Bronchial epithelial cell (primary cell): ENCODE measurements at regions not wholly inside any gene's neighbourhood (a gene's known extent, or its start where the extent isn't known, plus 50 kb on each side); places are given as distances from the start of the nearest gene placed in this dataset.
A peak's percentile ranks its signal among the peaks of the same experiment; 100 is the strongest.

Experiments
- DNase-seq: peaks from one replicate; pipeline ENCODE4 v3.0.0-alpha.2; 2010; ENCODE audit warnings: low read depth
- FAIRE-seq: peaks from 2 replicates; lab custom pipeline; 2011; peaks lifted over from hg19 to GRCh38; lab: Jason Lieb, UNC
- H3K27me3 ChIP-seq: 2 replicates; pipeline ENCODE4 v1.5.1; 2011; ENCODE audit warnings: low read length; ENCODE audit not compliant: control insufficient read depth, insufficient read depth
- H3K36me3 ChIP-seq: 2 replicates; pipeline ENCODE4 v1.5.1; 2011; ENCODE audit warnings: low read length; ENCODE audit not compliant: control insufficient read depth, insufficient read depth
- H3K4me3 ChIP-seq: 2 replicates; pipeline ENCODE4 v1.5.1; 2011; ENCODE audit warnings: mild to moderate bottlenecking, low read depth, low read length, control low read depth
- TF ChIP-seq, protein P1 (sequence below): IDR thresholded peaks from 2 replicates; pipeline ENCODE4 v1.5.1; 2011; ENCODE audit warnings: mild to moderate bottlenecking, moderate library complexity, low read length, control low read depth, inconsistent platforms; ENCODE audit not compliant: insufficient read depth, severe bottlenecking

GRCh38 chr3:88775026-88775690 lies 332.3 kb upstream of the EPHA3 start:
- FAIRE-seq: no peak
- DNase-seq: peak; percentile 81
- Histone ChIP-seq H3K4me3 (no peak overlapping the region), H3K36me3 (no peaks in the 10 kb centered on the region), H3K27me3 (no peaks in the 10 kb centered on the region)
- TF ChIP-seq, protein P1, sequence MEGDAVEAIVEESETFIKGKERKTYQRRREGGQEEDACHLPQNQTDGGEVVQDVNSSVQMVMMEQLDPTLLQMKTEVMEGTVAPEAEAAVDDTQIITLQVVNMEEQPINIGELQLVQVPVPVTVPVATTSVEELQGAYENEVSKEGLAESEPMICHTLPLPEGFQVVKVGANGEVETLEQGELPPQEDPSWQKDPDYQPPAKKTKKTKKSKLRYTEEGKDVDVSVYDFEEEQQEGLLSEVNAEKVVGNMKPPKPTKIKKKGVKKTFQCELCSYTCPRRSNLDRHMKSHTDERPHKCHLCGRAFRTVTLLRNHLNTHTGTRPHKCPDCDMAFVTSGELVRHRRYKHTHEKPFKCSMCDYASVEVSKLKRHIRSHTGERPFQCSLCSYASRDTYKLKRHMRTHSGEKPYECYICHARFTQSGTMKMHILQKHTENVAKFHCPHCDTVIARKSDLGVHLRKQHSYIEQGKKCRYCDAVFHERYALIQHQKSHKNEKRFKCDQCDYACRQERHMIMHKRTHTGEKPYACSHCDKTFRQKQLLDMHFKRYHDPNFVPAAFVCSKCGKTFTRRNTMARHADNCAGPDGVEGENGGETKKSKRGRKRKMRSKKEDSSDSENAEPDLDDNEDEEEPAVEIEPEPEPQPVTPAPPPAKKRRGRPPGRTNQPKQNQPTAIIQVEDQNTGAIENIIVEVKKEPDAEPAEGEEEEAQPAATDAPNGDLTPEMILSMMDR: no peak

DNA sequence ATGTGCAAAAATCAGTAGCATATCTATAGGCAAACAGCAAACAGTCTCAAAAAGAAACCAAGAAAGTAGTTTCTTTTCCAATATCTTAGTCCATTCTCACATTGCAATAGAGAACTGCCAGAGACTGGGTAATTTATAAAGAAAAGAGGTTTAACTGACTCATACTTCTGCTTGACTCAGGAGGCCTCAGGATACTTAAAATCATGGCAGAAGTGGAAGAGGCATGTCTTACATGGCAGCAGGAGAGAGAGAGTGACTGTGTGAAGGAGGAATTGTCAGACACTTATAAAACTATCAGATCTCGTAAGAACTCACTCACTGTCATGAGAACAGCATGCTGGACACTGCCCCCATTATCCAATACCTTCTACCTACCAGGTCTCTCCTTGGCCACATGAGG lies 327.9 kb upstream of the EPHA3 start:
- DNase-seq (peak; percentile 68), FAIRE-seq (no peak)
- Histone ChIP-seq H3K27me3 (no peaks in the 10 kb centered on the region), H3K36me3 (no peaks in the 10 kb centered on the region), H3K4me3 (no peak overlapping the region)
- TF ChIP-seq, protein P1: no peak

GRCh38 chr3:88784925-88785324 lies 322.5 kb upstream of the EPHA3 start:
- DNase-seq (peak; percentile 49), FAIRE-seq (no peak)
- H3K27me3 ChIP-seq: no peaks in the 10 kb centered on the region
- no peaks in the 10 kb centered on the region for H3K36me3 ChIP-seq
- TF ChIP-seq, protein P1: no peak
- H3K4me3 ChIP-seq: no peak overlapping the region

- DNase-seq (peak; percentile 63), FAIRE-seq (no peak)
- no peak overlapping the region for H3K4me3 ChIP-seq
- H3K27me3 ChIP-seq: no peaks in the 10 kb centered on the region
- TF ChIP-seq, protein P1: no peak
- H3K36me3 ChIP-seq: no peaks in the 10 kb centered on the region
Measured at GRCh38 chr3:88785841-88786240, 321.6 kb upstream of the EPHA3 start.

- no peak for DNase-seq
- Histone ChIP-seq H3K36me3 (no peaks in the 10 kb centered on the region), H3K27me3 (no peaks in the 10 kb centered on the region), H3K4me3 (no peak overlapping the region)
- FAIRE-seq: peak; percentile 68
- TF ChIP-seq, protein P1: no peak
Measured at GRCh38 chr3:88795503-88795902, 311.9 kb upstream of the EPHA3 start.
